ENCODE measurements at regions not wholly inside any gene's neighbourhood (a gene's known extent, or its start where the extent isn't known, plus 50 kb on each side); places are given as distances from the start of the nearest gene placed in this dataset.

DNA sequence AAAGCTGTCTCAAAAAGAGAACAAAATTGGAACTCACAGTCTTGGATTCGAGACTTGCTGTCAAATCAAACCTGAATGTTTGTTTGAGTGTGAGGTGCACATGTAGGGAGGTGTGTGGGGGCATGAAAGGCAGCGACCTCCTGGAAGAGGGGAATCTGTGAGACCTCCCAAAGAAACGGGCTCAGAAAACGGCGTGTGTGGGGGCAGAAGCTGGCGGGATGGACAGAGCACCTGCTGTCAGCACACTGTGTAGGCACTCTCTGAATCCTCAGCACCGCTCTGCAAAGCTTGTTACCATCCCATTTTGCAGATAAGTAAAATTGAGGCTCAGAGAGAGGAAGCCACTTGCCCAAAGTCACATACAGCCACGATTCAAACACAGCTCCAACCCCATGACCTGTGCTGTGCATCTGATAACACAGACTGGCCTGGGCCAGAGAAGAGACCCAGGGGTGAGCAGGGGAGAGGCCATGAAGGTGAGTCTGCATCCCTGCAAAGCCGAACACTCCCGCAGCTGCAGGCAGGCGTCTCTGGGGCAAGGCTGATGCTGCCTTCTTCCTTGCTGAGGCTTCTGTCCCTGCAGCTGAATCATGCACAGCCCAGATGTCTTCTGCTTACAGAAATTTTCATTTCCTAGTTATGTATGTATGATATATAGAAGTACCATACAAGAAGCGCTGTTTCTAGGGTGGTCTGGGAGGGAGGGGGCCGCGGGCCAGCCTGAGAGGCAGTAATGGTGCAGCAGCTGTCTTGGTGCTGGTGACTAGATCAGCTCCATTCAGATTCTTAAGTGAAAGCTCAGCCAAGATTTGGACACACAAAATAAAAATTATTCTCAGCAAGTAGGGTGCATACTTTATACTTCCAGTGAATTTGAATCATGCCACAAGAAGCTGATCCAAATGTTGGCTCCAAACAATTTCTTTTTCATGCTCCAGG is 67.3 kb upstream of the SHISAL1 start:
- DNase-seq (ENCODE audit: low read depth, low spot score), result no peak
- no peak overlapping the region for H3K4me3 ChIP-seq (ENCODE audit: low read length)

DNA sequence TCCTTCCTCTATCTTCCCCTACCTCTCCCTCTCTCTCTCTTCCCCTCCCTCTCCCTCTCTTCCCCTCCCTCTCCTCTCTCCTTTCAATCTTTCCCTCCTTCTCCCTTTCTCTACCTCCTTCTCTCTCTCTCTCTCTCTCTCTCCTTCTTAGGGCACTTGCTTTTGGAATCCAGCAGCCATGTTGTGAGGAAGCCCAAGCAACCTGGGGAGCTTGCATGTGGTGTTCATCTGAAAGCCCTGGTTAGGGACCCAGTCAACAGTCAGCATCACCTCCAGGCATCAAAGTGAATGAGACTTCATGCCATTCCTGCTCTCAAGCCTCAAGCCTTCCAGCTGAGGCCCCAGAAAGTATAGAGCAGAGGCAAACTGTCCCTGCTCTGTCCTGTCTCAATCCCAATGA is 65.6 kb upstream of the SHISAL1 start:
- no peak for DNase-seq (ENCODE audit: low read depth, low spot score)

DNA sequence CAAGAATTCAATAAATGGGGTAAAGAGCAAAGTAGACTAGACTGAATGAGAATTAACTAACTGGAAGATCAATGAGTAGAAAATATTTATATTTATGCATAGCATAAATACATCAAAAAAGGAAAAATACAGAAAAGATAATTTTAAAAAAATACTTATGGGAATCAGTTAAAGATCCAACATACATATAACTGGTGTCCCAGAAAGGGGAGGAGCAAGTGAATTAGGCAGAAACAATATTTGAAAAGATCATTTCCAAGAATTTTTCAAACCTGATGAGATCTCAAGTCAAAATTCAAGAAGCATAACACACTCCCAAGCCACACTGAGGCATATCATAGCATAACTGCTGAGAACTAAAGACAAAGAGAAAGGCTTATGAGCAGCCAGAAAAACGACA is 62.7 kb upstream of the SHISAL1 start:
- DNase-seq (ENCODE audit: low read depth, low spot score), result no peak
- no peak overlapping the region for H3K4me3 ChIP-seq (ENCODE audit: low read length)

More for the DNA sequence above, 65.6 kb upstream of the SHISAL1 start:
- H3K4me3 ChIP-seq (ENCODE audit: low read length), result no peak overlapping the region

DNA sequence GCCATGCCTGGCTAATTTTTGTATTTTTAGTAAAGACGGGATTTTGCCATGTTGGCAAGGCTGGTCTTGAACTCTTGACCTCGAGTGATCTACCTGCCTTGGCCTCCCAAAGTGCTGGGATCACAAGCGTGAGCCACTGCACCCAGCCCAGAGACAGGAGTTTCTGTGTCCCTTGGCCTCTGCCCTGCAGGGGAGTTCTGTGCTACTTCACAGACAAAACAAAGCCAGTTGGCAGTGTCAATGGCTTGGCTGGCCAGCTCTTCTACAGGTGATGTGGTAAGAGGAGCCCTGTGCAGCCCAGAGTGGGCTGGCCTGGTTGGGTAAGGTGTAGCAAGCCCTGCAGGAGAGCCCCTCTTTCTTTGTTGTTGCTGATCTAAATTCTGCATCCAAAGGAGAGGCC is 60.5 kb upstream of the SHISAL1 start:
- no peak overlapping the region for H3K4me3 ChIP-seq (ENCODE audit: low read length)
- no peak for DNase-seq (ENCODE audit: low read depth, low spot score)

DNA sequence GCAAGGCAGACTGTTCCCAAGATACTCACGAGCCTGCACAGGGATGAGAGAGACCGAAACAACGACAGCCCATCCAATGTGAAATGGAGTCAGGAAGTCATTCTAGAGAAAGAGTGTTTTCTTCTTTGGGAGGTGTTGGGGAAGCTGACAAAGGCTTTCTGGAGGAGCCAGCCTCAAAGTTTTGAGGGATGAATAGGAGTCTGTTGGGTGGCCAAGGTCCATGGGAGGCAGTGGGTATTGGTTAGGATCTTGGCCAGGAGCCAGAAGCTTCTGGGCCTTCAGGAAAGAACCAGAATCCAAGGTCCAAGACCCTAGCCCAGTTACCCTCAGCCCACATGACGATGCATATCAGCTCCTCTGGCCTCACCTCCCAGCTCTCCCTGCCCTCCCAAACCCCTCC is 59.9 kb upstream of the SHISAL1 start:
- no peak for DNase-seq (ENCODE audit: low read depth, low spot score)
- H3K4me3 ChIP-seq (ENCODE audit: low read length), result no peak overlapping the region

DNA sequence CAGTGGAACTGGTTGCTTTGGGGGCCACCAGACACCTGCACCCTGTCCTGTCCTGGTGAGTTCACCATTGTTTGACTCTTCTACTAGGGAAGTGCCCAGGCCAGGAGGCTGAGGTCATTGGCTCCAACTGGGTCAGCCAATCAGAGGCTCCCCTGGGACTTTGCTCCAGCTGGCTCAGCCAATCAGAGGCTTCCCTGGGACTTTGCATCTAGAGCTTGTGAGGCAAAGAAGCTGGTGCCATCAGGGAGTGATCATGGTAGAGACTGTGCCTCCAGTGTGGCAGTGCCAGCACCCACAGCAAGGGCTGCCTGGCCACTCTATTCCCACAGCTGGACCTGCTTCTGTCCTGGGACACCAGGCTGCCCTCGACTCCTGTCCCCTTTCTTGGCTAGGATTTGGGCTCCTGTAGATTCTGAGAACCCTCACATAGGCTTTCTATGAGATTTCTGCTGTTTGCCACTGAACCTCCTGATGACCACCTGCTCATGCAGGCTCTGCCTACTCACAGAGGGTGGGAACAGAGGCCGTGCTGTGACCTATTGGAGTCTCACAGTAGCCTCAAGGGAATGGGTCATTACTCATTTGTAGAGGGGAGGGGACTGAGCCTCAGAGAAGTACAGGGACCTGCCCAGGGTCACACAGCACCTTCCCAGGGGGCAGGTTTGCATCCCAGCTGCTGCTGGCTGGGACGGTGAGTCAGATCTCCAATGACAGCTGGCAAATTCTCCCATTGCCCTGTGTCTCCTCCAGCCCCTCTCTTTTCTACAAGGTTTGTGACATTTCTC is 59.2 kb upstream of the SHISAL1 start:
- DNase-seq (ENCODE audit: low read depth, low spot score), result no peak
- no peak overlapping the region for H3K4me3 ChIP-seq (ENCODE audit: low read length)

DNA sequence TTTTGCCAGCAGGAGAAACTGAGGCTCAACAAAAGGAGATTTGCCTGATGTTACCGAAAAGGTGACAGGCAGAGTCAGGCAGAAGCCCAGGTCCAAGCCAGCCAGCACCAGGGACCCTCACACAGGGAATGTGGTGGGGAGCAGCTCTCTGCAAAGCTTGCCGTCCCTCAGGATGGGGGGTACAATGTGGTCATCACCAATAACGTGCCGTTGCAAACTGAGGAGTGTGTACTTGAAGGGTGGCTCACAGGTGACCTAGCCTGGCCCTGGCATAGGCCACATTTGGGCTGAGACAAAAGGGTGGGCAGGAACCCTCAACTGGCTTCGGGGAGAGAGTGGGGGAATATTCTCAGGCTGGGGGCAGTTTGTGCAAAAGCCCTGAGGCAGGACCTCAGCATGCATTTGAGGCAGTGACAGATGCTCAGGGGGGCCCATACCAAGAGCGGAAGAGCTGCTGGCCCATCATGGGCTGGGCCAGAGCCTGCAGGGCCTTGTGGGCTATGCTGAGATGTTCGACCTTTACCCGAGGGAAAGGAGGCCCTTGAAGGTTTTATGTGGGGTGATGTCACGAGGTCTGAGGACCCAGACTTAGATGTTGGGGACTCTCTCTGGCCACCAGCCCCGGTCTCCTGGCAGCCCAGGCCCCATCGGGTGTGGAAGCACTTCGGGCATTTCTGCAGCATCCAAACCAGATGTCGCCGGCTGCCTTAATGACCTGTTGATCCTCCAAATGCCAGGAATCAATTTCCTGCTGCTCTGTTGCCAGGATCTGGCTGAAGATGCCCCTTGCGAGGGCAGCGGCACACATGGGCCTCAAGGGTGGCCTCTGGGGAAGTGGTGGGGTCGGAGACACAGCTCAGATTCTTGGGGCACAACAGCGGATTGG is 57.4 kb upstream of the SHISAL1 start:
- no peak overlapping the region for H3K4me3 ChIP-seq (ENCODE audit: low read length)
- DNase-seq (ENCODE audit: low read depth, low spot score), result no peak

DNA sequence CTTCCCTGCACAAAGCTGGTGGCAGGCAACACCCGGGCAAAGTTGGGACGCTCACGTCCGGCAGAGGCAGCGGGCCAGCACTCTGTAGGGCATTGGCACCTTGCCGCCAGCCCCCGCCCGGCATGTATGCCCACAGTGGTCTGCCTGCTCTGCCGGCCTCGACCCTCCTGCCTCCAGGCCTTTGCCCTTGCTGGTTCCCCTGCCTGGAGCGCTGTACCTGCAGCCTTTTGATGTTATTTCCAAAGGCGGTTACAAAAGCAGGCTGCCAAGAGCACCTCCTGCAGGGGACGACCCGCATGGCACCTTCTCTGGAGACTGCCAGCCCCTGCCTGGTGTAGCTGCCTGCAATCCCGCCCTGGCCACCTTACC is 56.5 kb upstream of the SHISAL1 start:
- no peak for DNase-seq (ENCODE audit: low read depth, low spot score)

DNA sequence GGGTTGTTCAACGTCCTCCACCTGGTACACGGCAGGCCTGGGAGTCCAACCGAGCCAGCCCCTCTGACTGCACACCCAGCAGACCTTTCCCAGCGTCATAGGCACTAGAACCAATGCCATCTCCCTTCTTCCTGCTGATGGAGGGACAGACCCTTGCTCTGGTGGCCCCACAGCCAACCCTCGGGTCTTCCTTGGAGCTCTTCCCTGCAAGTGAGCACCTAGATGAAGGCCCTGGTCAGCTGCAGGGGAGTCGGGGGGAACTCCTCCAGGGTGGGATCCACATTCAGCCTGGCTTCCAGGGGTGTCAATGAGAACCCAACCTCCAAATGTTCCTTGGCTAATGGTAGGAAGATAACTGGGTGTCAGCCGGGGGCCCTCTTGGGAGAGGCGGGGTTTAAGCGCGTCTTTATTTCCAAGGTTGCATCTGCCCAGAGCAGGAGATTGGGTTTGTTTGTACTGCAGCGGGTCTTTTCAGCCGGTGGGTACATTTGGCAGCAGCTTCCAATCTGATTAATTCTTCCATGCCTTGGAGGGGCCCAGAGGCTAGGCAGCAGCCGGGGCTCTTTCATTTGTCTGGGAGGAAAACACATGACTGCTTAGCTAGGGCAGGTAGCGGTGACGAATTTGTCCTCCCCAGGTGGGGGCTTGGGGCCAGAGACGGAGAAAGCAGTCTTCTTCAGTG is 56.0 kb upstream of the SHISAL1 start:
- no peak for DNase-seq (ENCODE audit: low read depth, low spot score)
- H3K4me3 ChIP-seq (ENCODE audit: low read length), result no peak overlapping the region

More for the DNA sequence above, 56.5 kb upstream of the SHISAL1 start:
- H3K4me3 ChIP-seq (ENCODE audit: low read length), result no peak overlapping the region

DNA sequence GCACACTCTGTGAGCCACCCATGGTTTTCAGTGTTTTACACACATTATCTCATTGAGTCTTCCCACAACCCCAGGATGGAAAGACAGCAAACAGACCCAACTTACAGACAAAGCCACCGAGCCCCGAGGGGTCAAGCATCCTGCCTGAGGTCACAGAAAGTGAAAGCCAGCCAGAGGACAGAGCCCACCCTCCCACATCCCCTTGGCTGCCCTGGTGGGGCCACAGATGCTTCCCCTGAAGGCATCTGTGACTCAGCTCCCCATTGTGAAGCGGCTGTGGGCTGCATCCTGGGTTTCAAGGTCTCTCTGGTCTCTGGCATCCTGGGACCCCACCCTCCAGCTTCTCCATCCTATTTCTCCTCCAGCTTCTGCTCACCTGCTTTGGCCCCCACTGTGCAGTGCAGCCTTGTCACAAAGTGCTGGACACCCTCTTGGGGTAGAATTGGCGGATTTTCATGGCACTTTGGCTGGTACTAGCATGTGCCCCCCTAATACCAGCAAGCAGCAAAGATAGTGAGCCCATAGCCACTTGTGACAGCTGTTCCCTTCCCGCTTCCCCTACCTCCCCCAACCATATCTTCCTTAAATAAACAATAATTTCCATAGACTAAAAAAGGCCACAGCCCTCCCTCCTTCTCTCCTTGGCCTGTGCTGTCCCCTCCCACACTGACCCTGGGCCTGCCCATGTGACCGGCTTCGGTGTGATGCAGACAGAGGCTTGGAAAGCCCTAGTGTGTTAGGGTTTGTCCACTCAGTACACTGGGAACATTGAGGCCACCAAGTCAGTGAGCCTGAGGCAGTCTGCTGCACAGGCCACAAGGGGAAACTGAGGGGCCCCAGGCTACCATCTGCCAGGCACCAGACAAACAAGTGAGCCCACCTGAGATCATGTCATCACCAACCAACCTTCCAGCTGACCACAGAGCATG is 53.9 kb upstream of the SHISAL1 start:
- no peak for DNase-seq (ENCODE audit: low read depth, low spot score)
- H3K4me3 ChIP-seq (ENCODE audit: low read length), result no peak overlapping the region

DNA sequence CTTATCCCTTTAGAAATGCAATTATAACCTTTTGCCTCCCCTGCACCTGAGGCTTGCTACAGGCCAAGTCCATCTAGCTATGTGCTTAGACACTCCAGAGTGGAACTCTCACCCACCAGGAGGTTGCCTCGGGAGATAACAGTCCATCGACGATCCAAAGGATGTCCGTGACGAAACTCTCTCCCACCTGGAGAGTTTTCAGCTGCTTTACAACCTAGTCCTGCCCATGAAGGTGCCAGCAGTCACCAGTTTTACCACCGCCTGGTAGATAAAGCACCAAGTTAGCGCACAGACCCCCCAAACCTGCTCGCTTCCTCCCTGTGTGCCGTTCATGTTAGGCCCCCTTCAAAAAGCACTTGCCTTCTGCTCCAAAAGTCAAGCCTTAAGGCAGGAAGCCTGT is 53.1 kb upstream of the SHISAL1 start:
- no peak overlapping the region for H3K4me3 ChIP-seq (ENCODE audit: low read length)
- no peak for DNase-seq (ENCODE audit: low read depth, low spot score)

DNA sequence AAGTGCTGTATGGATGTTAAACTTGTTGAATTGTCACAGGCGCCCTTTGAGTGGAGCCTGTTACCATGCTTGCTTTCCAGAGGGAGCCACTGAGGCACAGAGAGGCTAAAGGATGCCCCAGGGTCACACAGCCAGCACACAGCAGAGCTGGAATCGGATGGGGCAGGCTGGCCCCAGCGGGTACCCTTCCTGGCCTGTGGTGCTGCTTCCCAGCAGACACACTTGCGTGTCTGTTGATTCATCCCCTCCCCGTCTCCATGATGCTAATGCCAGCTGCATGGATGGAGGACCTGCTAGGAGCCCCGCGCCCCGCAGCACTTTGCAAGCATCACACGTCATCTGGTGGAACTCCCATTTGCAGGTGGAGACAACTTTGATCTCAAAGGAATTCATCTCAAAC is 52.4 kb upstream of the SHISAL1 start:
- no peak for DNase-seq (ENCODE audit: low read depth, low spot score)
- H3K4me3 ChIP-seq (ENCODE audit: low read length), result no peak overlapping the region

DNA sequence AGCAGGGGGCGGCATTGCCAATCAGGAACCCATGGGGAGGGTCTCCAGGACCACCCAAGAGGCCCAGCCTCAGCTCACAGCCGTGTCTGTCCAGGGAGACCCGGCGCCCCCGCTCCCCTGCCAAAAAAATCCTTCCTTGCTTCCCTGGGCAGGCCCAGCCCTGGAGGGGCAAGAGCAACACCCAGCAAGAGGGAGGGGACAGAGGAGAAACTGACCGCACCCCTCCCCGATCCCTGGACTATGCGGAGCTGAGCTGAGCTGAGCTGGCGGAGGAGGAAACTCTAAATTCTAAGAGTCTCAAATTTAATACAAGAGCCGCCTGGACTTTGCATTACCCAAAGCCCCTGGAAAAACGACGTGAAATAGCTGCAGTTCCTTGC is 52.0 kb upstream of the SHISAL1 start:
- no peak for DNase-seq (ENCODE audit: low read depth, low spot score)
- no peak overlapping the region for H3K4me3 ChIP-seq (ENCODE audit: low read length)

DNA sequence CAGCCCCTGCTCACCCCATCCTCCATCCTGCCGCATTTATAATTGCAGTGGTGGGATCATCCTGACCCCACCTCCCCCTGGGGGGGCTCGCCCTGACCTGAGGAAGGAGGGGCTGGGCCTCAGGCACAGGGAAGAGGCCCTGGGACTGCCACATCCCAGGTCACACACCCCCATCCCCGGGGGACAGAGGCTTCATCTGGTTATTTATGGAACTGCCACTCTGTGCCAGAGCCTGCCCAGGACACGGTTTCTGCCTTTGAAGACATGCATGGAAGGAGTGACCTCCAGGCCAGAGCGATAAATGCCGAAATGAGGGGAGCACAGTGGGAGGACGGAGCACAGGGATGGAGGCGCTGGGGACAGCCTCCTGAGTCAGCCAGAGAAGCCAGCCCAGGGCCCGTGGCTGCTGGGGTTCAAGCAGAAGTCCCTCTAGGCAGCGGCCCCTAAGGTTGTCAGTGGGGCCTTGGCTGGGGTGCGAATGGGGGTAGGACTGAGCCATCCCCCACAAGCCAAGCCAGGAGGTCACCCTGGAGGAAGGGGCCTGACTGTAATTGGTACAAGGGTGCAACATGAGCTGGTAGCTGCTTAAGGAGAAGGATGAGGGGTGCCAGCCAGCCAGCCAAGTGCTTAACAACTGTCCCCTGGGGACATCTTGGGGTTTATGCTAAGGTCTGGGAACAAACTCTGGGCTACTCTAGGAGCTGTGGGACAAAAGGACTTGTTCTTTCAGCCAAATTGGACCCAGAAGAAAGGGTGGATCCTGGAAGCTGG is 51.4 kb upstream of the SHISAL1 start:
- no peak overlapping the region for H3K4me3 ChIP-seq (ENCODE audit: low read length)
- DNase-seq (ENCODE audit: low read depth, low spot score), result no peak

DNA sequence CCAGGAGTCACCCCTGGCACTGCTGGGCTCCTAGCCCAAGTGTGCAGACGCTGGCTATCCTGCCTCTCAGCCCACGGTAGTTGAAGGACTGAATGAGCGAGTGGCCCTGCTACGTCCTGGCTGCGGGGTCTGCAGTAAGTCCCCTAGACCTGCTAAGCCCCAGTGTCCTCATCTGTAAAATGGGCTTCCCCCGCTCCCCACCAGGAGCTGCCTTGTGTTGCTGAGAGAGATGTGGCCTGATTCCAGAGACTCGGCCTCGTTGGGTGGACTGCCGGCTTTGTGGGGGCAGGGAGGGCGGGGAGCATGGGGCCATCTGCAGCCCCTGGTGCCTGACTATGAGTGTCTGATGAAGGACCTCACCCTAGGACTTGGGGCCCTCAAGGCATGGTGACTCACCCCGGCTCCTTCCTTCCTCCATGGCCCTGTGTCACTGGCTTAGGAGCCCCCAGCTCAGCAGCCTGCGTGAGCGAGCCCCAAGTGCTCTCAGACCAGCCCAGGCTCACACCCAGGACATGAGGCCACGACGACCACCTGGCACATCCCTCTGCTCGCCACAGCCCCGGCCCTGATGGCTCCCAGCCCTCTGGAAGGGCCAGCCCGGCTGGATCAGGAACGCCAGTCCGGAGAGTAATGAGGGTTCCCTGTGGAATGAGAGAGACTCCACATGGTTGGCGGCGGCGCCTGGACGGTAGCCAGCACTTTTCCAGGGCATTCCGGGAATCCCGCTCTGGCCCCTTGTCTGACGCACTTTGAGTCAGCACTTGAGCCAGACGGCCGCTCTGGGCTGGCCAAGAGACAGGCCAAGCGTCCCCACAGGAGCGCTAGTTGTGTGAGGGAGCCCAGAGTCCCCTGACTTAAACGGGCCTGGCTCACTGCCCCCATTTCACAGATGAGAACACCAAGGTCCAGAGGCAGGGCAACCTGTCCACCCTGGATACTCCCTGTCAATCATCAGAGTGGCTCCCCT is 50.5 kb upstream of the SHISAL1 start:
- H3K4me3 ChIP-seq (ENCODE audit: low read length), result no peak overlapping the region
- DNase-seq (ENCODE audit: low read depth, low spot score), result no peak
